SIG-M5 treated with dmso at 0.1 percent for 504 hours (cell line): ENCODE measurements at regions not wholly inside any gene's neighbourhood (a gene's known extent, or its start where the extent isn't known, plus 50 kb on each side); places are given as distances from the start of the nearest gene placed in this dataset.
"Not testable (repeated sequence)": the region's sequence is repeated elsewhere in the genome, so short reads cannot be mapped to it uniquely, and the experiment has no call there.

Experiments used
- DNase-seq: peaks from one replicate; lab custom pipeline; 2025; ENCODE audit not compliant: unreplicated experiment; lab: John Stamatoyannopoulos, UW

- DNase-seq, result no peak
These were observed 1465.7 kb upstream of the DIAPH2 start for GRCh38 chrX:95218976-95219375.

GRCh38 chrX:95248386-95248785 lies 1436.3 kb upstream of the DIAPH2 start:
- no peak for DNase-seq

DNA sequence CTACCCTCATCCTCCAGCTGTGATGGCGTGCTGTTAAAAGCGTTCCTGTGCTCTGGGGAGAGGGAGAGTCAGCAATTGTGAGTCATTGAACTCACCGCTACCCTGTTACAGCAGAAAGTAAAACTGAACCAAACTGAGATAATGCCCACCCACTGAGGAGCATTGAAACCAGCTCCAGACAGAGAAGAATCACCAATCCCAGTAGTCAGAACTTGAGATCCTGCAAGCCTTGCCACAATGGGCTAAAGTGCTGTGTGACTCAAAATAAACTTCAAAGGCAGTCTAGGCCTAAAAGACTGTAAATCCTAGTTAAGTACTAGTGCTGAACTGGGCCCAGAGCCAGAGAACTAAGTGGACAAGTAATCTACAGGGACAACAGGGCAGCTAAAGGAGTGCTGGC lies 1394.2 kb upstream of the DIAPH2 start:
- no peak for DNase-seq

GRCh38 chrX:95291561-95291960 lies 1393.1 kb upstream of the DIAPH2 start:
- no peak for DNase-seq

GRCh38 chrX:95318882-95319281 lies 1365.8 kb upstream of the DIAPH2 start:
- DNase-seq, result no peak

GRCh38 chrX:95325185-95325584 lies 1359.5 kb upstream of the DIAPH2 start:
- DNase-seq, result no peak

DNA sequence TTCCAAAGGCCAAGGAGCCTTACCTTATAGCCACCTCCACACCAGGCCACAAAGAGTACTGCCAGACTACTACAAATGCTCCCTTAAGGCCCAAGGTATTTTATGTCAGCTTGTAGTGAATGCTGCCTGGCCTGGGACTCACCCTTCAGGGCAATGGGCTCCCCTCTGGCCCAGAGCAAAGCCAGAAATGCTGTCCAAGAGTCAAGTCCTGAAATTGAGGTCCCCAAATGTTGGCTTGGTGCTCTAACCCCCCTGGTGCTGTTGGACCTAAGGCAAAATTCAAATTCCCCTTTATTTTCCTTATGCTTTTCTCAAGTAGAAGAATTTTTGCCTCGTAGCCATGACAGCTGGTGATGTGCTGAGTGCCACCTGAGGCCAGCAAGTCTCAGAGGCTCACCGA lies 1354.3 kb upstream of the DIAPH2 start:
- no peak for DNase-seq

- DNase-seq, result no peak
These were observed 1352.1 kb upstream of the DIAPH2 start for GRCh38 chrX:95332530-95332929.

GRCh38 chrX:95346856-95347255 lies 1337.8 kb upstream of the DIAPH2 start:
- DNase-seq, result peak; percentile 5

DNA sequence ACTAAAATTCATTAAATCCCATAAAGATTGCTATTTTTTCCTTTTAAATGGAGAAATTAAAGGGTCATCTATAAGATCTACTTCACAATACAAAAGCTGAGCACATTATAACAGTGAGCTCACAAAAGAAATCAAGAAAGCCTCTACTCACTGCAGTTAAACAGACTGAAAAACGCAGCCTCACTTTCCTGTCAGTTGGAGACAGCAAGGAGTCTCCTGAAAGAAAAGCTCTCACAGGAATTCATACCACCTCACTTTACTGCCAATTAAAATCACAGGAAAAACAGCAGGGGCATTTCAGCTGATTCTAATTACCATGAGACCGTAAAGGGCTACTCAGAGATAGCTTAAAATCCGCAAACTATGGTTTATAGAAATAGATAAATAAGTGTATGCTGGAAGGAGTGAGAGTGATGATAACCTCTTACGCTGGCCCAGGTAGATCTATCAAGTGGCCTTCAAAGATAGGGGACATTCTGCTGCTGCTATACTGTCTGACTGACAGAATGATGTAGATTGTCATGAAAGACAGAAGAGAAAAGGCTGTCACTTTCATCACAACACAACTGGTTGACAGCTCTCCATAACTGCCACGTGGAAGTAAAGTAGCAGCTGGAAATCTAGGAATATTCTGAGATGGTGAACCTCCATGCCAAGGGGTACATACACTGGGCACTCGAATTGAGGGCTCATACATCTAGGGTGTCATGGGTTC lies 1333.7 kb upstream of the DIAPH2 start:
- no peak for DNase-seq

- DNase-seq, result no peak
These were observed 1317.4 kb upstream of the DIAPH2 start for GRCh38 chrX:95367286-95367685.

- no peak for DNase-seq
These were observed 1301.8 kb upstream of the DIAPH2 start for GRCh38 chrX:95382799-95383198.

DNA sequence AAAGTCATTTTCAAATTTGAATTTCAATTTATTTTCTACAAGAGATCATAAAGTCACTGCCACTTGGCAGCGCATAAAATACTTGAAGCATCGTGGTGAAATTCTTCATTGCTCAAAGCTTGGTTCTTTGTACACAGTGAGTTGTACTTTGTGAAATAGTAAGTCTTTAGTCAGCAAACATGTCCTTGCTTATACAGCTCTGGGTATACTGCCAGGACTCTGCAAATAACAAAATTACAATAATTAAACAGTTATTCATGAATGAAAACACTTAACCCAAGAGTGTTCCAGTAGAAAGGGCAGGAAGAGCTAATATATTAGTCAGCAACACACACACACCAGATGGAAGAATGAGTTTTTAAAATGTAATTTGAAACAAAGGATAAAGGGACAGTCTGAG lies 1300.9 kb upstream of the DIAPH2 start:
- DNase-seq, result no peak

- DNase-seq, result no peak
These were observed 1257.3 kb upstream of the DIAPH2 start for GRCh38 chrX:95427389-95427788.

- DNase-seq, result no peak
These were observed 1249.4 kb upstream of the DIAPH2 start for GRCh38 chrX:95435198-95435597.

DNA sequence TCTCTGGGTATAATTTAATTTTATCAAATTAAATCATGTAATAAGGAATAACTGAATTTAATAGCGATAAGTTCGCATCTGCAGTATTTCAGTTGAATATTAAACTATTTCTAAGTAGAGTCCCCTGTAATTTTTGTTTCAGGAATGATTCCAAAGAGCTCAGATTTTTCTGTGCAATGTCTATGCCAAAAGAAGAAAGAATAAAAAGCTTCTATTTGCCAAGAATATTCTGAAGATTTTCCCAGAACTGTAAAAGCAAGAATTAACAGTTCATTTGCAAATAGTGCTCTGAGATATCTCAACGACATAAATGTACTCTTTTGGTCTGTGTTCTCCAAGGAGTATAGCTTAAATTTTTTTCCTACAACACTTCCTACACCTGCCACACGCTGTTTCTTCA lies 1242.8 kb upstream of the DIAPH2 start:
- no peak for DNase-seq

DNA sequence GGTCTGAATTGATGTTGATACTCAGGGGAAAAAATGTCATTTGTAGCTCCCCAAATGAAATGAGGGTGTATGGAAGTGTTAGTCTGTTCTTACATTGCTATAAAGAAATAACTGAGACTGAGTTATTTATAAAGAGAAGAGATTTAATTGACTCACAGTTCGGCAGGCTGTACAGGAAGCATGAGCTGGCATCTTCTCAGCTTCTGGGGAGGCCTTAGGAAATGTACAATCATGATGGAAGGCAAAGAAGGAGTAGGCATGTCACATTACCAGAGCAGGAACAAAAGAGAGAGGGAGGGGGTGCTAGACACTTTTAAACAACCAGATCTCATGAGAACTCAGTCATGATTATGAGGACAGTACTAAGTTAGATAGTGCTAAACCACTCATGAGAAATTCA lies 1199.9 kb upstream of the DIAPH2 start:
- no peak for DNase-seq

GRCh38 chrX:95505721-95506120 lies 1178.9 kb upstream of the DIAPH2 start:
- no peak for DNase-seq

GRCh38 chrX:95509474-95509873 lies 1175.2 kb upstream of the DIAPH2 start:
- DNase-seq, result no peak

- not testable (repeated sequence) for DNase-seq
These were observed 1160.6 kb upstream of the DIAPH2 start for GRCh38 chrX:95524018-95524417.

- DNase-seq, result no peak
These were observed 1148.5 kb upstream of the DIAPH2 start for GRCh38 chrX:95536111-95536510.

DNA sequence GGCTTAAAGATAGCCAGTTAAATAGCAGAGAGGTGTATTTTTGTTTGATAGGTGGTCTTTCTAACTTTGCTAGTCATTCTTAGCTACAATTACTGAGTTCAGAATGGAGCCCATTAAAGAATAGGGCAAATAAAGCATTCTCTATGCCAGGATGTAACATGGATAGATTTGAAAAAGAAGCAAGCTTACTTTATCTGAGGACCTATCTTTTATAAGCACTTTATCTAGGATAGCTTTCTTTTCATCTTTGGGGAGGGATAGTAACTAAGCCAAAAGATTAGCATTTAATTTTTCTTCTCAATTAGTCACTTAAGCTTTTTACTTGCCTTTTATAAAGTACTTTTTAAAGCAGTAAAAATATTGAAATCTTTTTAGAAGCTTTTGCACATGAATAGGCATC lies 1148.0 kb upstream of the DIAPH2 start:
- DNase-seq, result no peak

DNA sequence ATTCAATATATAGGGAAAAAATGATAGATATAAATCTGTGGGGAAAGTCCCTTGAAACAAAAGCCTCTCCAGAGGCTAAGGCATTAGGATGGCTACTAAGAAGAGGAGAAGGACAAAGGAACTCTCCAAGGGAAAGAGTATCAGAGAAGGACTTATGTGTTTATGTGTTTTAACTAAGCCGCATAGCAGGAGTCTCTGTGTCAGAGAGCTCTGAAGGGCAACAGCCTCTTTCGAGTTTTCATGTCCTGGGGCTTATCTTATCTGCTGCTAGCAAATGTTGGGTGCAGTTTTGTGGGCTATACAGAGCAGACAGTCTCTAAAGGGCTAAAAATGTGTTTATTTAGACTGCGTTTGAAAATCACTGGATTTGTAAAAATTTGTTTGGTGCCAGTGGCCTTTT lies 1145.6 kb upstream of the DIAPH2 start:
- no peak for DNase-seq
